Spleen (tissue), 11 donors: ENCODE measurements at regions not wholly inside any gene's neighbourhood (a gene's known extent, or its start where the extent isn't known, plus 50 kb on each side); places are given as distances from the start of the nearest gene placed in this dataset.

Experiments used
- DNase-seq: peaks from one replicate; pipeline ENCODE4 v3.0.0-alpha.2; 2020
- H3K27ac ChIP-seq, 8 donors: fragments of 200-600 bp; sonication (generic) in 7 of 8; 1 replicate in 4 of 8; 2 replicates in 4 of 8; pipeline versions ENCODE4 v1.5.0 to v1.8.0; 2016 to 2021; ENCODE audit warnings: inconsistent platforms in 4 of 8, mild to moderate bottlenecking in 4 of 8, moderate library complexity in 1 of 8
- H3K27me3 ChIP-seq, 7 donors: fragments of 200-600 bp; sonication (generic) in 6 of 7; replicated peaks in 1 of 7; 1 replicate in 4 of 7; 2 replicates in 3 of 7; pipeline versions ENCODE4 v1.5.0 to v1.8.0; 2016 to 2021; ENCODE audit warnings: inconsistent platforms in 3 of 7, mild to moderate bottlenecking in 1 of 7
- H3K36me3 ChIP-seq, 6 donors: fragments of 200-600 bp; sonication (generic) in 5 of 6; 1 replicate in 4 of 6; 2 replicates in 2 of 6; pipeline versions ENCODE4 v1.5.0 to v1.8.0; 2016 to 2021; ENCODE audit warnings: inconsistent platforms in 2 of 6
- H3K4me1 ChIP-seq, 6 donors: fragments of 200-600 bp; sonication (generic) in 5 of 6; 1 replicate in 3 of 6; 2 replicates in 3 of 6; pipeline versions ENCODE4 v1.5.0 to v1.8.0; 2016 to 2021; ENCODE audit warnings: inconsistent platforms in 3 of 6
- H3K4me3 ChIP-seq, 8 donors: fragments of 200-600 bp; sonication (generic) in 7 of 8; 1 replicate in 4 of 8; 2 replicates in 4 of 8; pipeline versions ENCODE4 v1.5.0 to v1.8.0; 2016 to 2021; ENCODE audit warnings: inconsistent platforms in 4 of 8, mild to moderate bottlenecking in 4 of 8, moderate library complexity in 2 of 8
- H3K9me3 ChIP-seq, 8 donors: fragments of 200-600 bp; sonication (generic) in 7 of 8; 1 replicate in 4 of 8; 2 replicates in 4 of 8; pipeline versions ENCODE4 v1.5.0 to v1.8.0; 2016 to 2021; ENCODE audit warnings: inconsistent platforms in 4 of 8
- POLR2A ChIP-seq, 3 donors: fragments of 450-650 bp; IDR thresholded peaks; one replicate each; pipeline ENCODE4 v1.5.1; 2017; ENCODE audit warnings: antibody characterized with exemption in 3 of 3, mild to moderate bottlenecking in 1 of 3
- POLR2AphosphoS5 ChIP-seq, 3 donors: sonication (generic); formaldehyde crosslinking; IDR thresholded peaks; one replicate each; pipeline ENCODE4 v1.5.1; 2017; ENCODE audit warnings: antibody characterized with exemption in 3 of 3
- WGBS, 5 donors: extraction: QIAGEN DNeasy Blood & Tissue Kit in 3 of 5; methylation state at CpG; one replicate each; pipeline versions ENCODE4 v1.1.5 to v1.1.7; 2013 to 2018; 5-methylcytosine and 5-hydroxymethylcytosine counted together
- intact Hi-C: fragments of 100-400 bp; cut with DNase I; formaldehyde crosslinking; loops from one replicate; pipeline ENCODE4 v1.15.0; 2023; ENCODE audit warnings: low total_unique reads
- TF ChIP-seq, protein P1 (sequence below), 11 experiments: fragments of 200-600 bp in 7 of 11; fragments of 450-650 bp in 4 of 11; sonication (generic) in 4 of 11; IDR thresholded peaks in 8 of 11; conservative IDR thresholded peaks in 3 of 11; 1 replicate in 7 of 11; 2 replicates in 4 of 11; pipeline versions ENCODE4 v1.4.0 to v1.8.0; 2016 to 2021; ENCODE audit warnings: antibody characterized with exemption in 11 of 11, inconsistent platforms in 4 of 11, mild to moderate bottlenecking in 1 of 11
- donor health status: healthy with polysubstance abuse.
- donor health status: DM: no; HTN: no; CAD: no; lungs with moderate emphysema.
- donor health status: DM: no; HTN: no; CAD: no.
- donor health status: Bipolar disorder and iron deficiency.
- donor health status: healthy.
- donor health status: DM: no; HTN: no; CAD: no.
- donor health status: DM: yes; HTN: yes; CAD: no.

DNA sequence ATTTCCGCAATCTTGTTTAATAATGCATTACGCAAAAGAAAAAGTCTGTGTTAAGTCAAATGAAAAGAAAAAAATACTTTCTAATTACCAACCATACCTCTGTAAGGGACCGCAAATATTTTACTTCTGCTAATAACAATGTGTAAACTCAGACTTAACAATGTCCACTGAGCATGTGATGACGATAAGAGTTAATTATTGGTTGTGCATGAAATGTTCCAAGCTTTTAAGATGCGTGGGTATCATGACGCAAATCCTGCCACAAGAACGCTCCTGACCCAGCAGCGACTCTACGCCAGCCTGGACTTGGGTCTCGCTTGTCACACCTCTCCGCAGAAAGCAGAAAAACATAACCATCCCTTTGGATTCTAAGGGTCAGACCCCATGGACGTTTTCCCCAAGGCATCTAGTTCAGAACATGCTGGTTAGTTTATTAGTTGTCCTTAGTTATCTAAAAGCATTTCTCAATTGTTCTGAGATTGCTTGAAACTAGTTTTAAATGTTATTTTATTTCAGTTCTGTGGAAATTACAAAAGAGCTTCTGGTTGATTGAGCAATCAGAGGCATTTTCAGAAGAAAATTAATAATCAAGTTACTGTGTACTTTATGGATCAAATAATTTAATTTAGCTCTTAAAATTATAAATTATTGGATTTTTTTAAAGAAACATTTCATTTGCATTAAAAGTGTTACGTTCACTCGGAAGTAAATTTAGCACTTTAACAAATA is 779.9 kb upstream of the ARGLU1 start:
- intact Hi-C loops, result no loop called here
- no peak for DNase-seq
- Histone ChIP-seq H3K36me3 (no peaks in the 10 kb centered on the region), H3K4me3 (no peak overlapping the region), H3K27ac (no peak overlapping the region), H3K27me3 (no peaks in the 10 kb centered on the region), H3K9me3 (peaks cover 0 to 6% (median 0%) of the 10 kb centered on the region in 8 donors), H3K4me1 (no peaks in the 10 kb centered on the region)
- TF ChIP-seq POLR2AphosphoS5 (IDR thresholded peaks at IDR 0.05) (no peak), POLR2A (IDR thresholded peaks at IDR 0.05) (no peak)
- TF ChIP-seq, protein P1, sequence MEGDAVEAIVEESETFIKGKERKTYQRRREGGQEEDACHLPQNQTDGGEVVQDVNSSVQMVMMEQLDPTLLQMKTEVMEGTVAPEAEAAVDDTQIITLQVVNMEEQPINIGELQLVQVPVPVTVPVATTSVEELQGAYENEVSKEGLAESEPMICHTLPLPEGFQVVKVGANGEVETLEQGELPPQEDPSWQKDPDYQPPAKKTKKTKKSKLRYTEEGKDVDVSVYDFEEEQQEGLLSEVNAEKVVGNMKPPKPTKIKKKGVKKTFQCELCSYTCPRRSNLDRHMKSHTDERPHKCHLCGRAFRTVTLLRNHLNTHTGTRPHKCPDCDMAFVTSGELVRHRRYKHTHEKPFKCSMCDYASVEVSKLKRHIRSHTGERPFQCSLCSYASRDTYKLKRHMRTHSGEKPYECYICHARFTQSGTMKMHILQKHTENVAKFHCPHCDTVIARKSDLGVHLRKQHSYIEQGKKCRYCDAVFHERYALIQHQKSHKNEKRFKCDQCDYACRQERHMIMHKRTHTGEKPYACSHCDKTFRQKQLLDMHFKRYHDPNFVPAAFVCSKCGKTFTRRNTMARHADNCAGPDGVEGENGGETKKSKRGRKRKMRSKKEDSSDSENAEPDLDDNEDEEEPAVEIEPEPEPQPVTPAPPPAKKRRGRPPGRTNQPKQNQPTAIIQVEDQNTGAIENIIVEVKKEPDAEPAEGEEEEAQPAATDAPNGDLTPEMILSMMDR (IDR thresholded peaks at IDR 0.05 in 8 of 11, conservative IDR thresholded peaks at IDR 0.05 in 3 of 11), result no peak
- WGBS, 5 donors, result 86 to 92% (median 87%) methylated on average over 14 of the region's 14 CpGs

- TF ChIP-seq POLR2AphosphoS5 (IDR thresholded peaks at IDR 0.05) (no peak), POLR2A (IDR thresholded peaks at IDR 0.05) (no peak)
- TF ChIP-seq, protein P1 (IDR thresholded peaks at IDR 0.05 in 8 of 11, conservative IDR thresholded peaks at IDR 0.05 in 3 of 11), result no peak
- H3K27me3 ChIP-seq, result no peaks in the 10 kb centered on the region
- WGBS, 5 donors, result 85 to 94% (median 88%) methylated on average over 3 of the region's 3 CpGs
- H3K36me3 ChIP-seq, result no peaks in the 10 kb centered on the region
- H3K4me3 ChIP-seq, result no peak overlapping the region
- DNase-seq, result no peak
- H3K9me3 ChIP-seq, result peaks cover 0 to 6% (median 0%) of the 10 kb centered on the region in 8 donors
- H3K4me1 ChIP-seq, result no peaks in the 10 kb centered on the region
- no peak overlapping the region for H3K27ac ChIP-seq
- intact Hi-C loops, result no loop called here
Observed at GRCh38 chr13:107342747-107343146, 774.8 kb upstream of the ARGLU1 start.

- no peaks in the 10 kb centered on the region for H3K36me3 ChIP-seq
- no peaks in the 10 kb centered on the region for H3K4me1 ChIP-seq
- TF ChIP-seq POLR2AphosphoS5 (IDR thresholded peaks at IDR 0.05) (no peak), POLR2A (IDR thresholded peaks at IDR 0.05) (no peak)
- TF ChIP-seq, protein P1 (IDR thresholded peaks at IDR 0.05 in 8 of 11, conservative IDR thresholded peaks at IDR 0.05 in 3 of 11), result no peak
- H3K27ac ChIP-seq, result no peak overlapping the region
- WGBS, 5 donors, result 71 to 85% (median 76%) methylated on average over 4 of the region's 4 CpGs
- intact Hi-C loops, result no loop called here
- no peaks in the 10 kb centered on the region for H3K27me3 ChIP-seq
- no peak for DNase-seq
- H3K4me3 ChIP-seq, result no peak overlapping the region
- H3K9me3 ChIP-seq, result peaks cover 0 to 6% (median 0%) of the 10 kb centered on the region in 8 donors
Observed at GRCh38 chr13:107339209-107339608, 771.3 kb upstream of the ARGLU1 start.

GRCh38 chr13:107332188-107332587 is 764.3 kb upstream of the ARGLU1 start:
- Histone ChIP-seq H3K27ac (no peak overlapping the region), H3K27me3 (no peaks in the 10 kb centered on the region), H3K36me3 (no peaks in the 10 kb centered on the region), H3K4me3 (no peak overlapping the region), H3K9me3 (no peaks in the 10 kb centered on the region), H3K4me1 (no peaks in the 10 kb centered on the region)
- no peak for DNase-seq
- intact Hi-C loops, result no loop called here
- TF ChIP-seq, protein P1 (IDR thresholded peaks at IDR 0.05 in 8 of 11, conservative IDR thresholded peaks at IDR 0.05 in 3 of 11), result no peak
- TF ChIP-seq POLR2AphosphoS5 (IDR thresholded peaks at IDR 0.05), result no peak
- TF ChIP-seq POLR2A (IDR thresholded peaks at IDR 0.05), result no peak
- whole genome bisulfite sequencing, 5 donors, result 72 to 84% (median 75%) methylated on average over 4 of the region's 4 CpGs
